OCI-LY3 (cell line): ENCODE measurements at regions not wholly inside any gene's neighbourhood (a gene's known extent, or its start where the extent isn't known, plus 50 kb on each side); places are given as distances from the start of the nearest gene placed in this dataset.

Experiments used
- H2AFZ ChIP-seq: fragments of 200-600, 300-600 bp; shearing (Covaris generic); 2 replicates; pipeline ENCODE4 v1.6.0; 2014; ENCODE audit warnings: antibody characterized with exemption, low read depth, low read length
- H3K27ac ChIP-seq: fragments of 200-600, 300-600 bp; sonication (generic); 2 replicates; pipeline ENCODE4 v1.5.1; 2014; ENCODE audit warnings: mild to moderate bottlenecking, low read length, moderate library complexity, mixed read lengths
- H3K27me3 ChIP-seq: fragments of 200-600, 300-600 bp; sonication (generic); 2 replicates; pipeline ENCODE4 v1.6.1; 2014; ENCODE audit warnings: low read depth, low read length, mixed read lengths
- H3K36me3 ChIP-seq: fragments of 200-600, 300-600 bp; sonication (generic); replicated peaks from 2 replicates; pipeline ENCODE3; 2014; ENCODE audit warnings: low read depth, low read length, mixed read lengths
- H3K4me1 ChIP-seq: fragments of 300-600, 200-600 bp; sonication (generic); 2 replicates; pipeline ENCODE4 v1.6.1; 2014; ENCODE audit warnings: low read length, mixed read lengths
- H3K4me2 ChIP-seq: fragments of 200-600, 300-600 bp; sonication (generic); 2 replicates; pipeline ENCODE4 v1.6.1; 2014; ENCODE audit warnings: low read length, mixed read lengths
- H3K4me3 ChIP-seq: fragments of 300-600, 200-600 bp; sonication (generic); 2 replicates; pipeline ENCODE4 v1.5.1; 2014; ENCODE audit warnings: antibody characterized with exemption, mild to moderate bottlenecking, low read length, moderate library complexity
- H3K79me2 ChIP-seq: fragments of 300-600, 200-600 bp; shearing (Covaris generic); 2 replicates; pipeline ENCODE4 v1.6.1; 2014; ENCODE audit warnings: mild to moderate bottlenecking, low read length, mixed read lengths
- H3K9ac ChIP-seq: fragments of 300-600, 200-600 bp; shearing (Covaris generic); 2 replicates; pipeline ENCODE4 v1.6.0; 2014; ENCODE audit warnings: mild to moderate bottlenecking, low read length, moderate library complexity
- H3K9me3 ChIP-seq: fragments of 200-600, 300-600 bp; shearing (Covaris generic); 2 replicates; pipeline ENCODE4 v1.6.1; 2014; ENCODE audit warnings: low read length, mixed read lengths; ENCODE audit not compliant: insufficient read depth
- H4K20me1 ChIP-seq: fragments of 200-600, 300-600 bp; sonication (generic); 2 replicates; pipeline ENCODE4 v1.6.1; 2016; ENCODE audit warnings: low read length, mixed read lengths; ENCODE audit not compliant: insufficient read depth
- CTCF ChIP-seq: fragments of 200-600, 300-600 bp; sonication (generic); IDR thresholded peaks from 2 replicates; pipeline ENCODE4 v1.5.1; 2014; ENCODE audit warnings: antibody characterized with exemption, low read length, low read depth
- EZH2phosphoT487 ChIP-seq: fragments of 200-600 bp; shearing (Covaris generic); IDR thresholded peaks from 2 replicates; pipeline ENCODE4 v1.6.1; 2018; ENCODE audit warnings: antibody characterized with exemption, mixed run types, low read depth

- Histone ChIP-seq H3K9me3 (no peaks in the 10 kb centered on the region), H3K4me1 (peaks cover 20% of the 10 kb centered on the region), H3K4me3 (no peak overlapping the region), H2AFZ (no peak overlapping the region), H3K36me3 (peaks cover 4% of the 10 kb centered on the region), H3K4me2 (no peak overlapping the region), H3K27ac (no peak overlapping the region), H3K79me2 (no peaks in the 10 kb centered on the region), H3K9ac (no peak overlapping the region), H4K20me1 (no peaks in the 10 kb centered on the region), H3K27me3 (no peaks in the 10 kb centered on the region)
- TF ChIP-seq EZH2phosphoT487 (no peak), CTCF (no peak)
Measured at GRCh38 chr5:115394531-115394930, 98.1 kb upstream of the CCDC112 start.

- Histone ChIP-seq H3K27me3 (no peaks in the 10 kb centered on the region), H3K27ac (no peak overlapping the region), H4K20me1 (no peaks in the 10 kb centered on the region), H2AFZ (no peak overlapping the region), H3K79me2 (no peaks in the 10 kb centered on the region), H3K4me2 (no peak overlapping the region), H3K4me1 (peaks cover 23% of the 10 kb centered on the region), H3K9me3 (no peaks in the 10 kb centered on the region), H3K36me3 (peaks cover 4% of the 10 kb centered on the region), H3K9ac (no peak overlapping the region), H3K4me3 (no peak overlapping the region)
- TF ChIP-seq CTCF (no peak), EZH2phosphoT487 (no peak)
Measured at GRCh38 chr5:115393239-115393638, 96.8 kb upstream of the CCDC112 start.

GRCh38 chr5:115392611-115393010 is 96.2 kb upstream of the CCDC112 start:
- H2AFZ ChIP-seq = no peak overlapping the region
- H3K4me3 ChIP-seq = no peak overlapping the region
- no peak overlapping the region for H3K9ac ChIP-seq
- H3K27me3 ChIP-seq = no peaks in the 10 kb centered on the region
- H3K27ac ChIP-seq = no peak overlapping the region
- H3K4me2 ChIP-seq = no peak overlapping the region
- H3K9me3 ChIP-seq = no peaks in the 10 kb centered on the region
- TF ChIP-seq CTCF = no peak
- no peak for TF ChIP-seq EZH2phosphoT487
- no peaks in the 10 kb centered on the region for H4K20me1 ChIP-seq
- H3K4me1 ChIP-seq = peaks cover 29% of the 10 kb centered on the region
- no peaks in the 10 kb centered on the region for H3K79me2 ChIP-seq
- peaks cover 4% of the 10 kb centered on the region for H3K36me3 ChIP-seq

GRCh38 chr5:115391780-115392179 is 95.3 kb upstream of the CCDC112 start:
- H3K27me3 ChIP-seq = no peaks in the 10 kb centered on the region
- no peaks in the 10 kb centered on the region for H3K79me2 ChIP-seq
- H3K9ac ChIP-seq = no peak overlapping the region
- H4K20me1 ChIP-seq = no peaks in the 10 kb centered on the region
- H3K4me2 ChIP-seq = no peak overlapping the region
- H2AFZ ChIP-seq = no peak overlapping the region
- H3K9me3 ChIP-seq = no peaks in the 10 kb centered on the region
- no peak overlapping the region for H3K4me3 ChIP-seq
- TF ChIP-seq EZH2phosphoT487 (no peak), CTCF (no peak)
- H3K36me3 ChIP-seq = peaks cover 4% of the 10 kb centered on the region
- no peak overlapping the region for H3K27ac ChIP-seq
- H3K4me1 ChIP-seq = peaks cover 37% of the 10 kb centered on the region
